ENCODE measurements at regions not wholly inside any gene's neighbourhood (a gene's known extent, or its start where the extent isn't known, plus 50 kb on each side); places are given as distances from the start of the nearest gene placed in this dataset.

- no peak for DNase-seq (ENCODE audit: low spot score)
Observed at GRCh38 chr3:194837457-194838127, 151.9 kb downstream of the FAM43A start.

- DNase-seq (ENCODE audit: low spot score): no peak
Observed at GRCh38 chr3:194838236-194838635, 152.6 kb downstream of the FAM43A start.

DNA sequence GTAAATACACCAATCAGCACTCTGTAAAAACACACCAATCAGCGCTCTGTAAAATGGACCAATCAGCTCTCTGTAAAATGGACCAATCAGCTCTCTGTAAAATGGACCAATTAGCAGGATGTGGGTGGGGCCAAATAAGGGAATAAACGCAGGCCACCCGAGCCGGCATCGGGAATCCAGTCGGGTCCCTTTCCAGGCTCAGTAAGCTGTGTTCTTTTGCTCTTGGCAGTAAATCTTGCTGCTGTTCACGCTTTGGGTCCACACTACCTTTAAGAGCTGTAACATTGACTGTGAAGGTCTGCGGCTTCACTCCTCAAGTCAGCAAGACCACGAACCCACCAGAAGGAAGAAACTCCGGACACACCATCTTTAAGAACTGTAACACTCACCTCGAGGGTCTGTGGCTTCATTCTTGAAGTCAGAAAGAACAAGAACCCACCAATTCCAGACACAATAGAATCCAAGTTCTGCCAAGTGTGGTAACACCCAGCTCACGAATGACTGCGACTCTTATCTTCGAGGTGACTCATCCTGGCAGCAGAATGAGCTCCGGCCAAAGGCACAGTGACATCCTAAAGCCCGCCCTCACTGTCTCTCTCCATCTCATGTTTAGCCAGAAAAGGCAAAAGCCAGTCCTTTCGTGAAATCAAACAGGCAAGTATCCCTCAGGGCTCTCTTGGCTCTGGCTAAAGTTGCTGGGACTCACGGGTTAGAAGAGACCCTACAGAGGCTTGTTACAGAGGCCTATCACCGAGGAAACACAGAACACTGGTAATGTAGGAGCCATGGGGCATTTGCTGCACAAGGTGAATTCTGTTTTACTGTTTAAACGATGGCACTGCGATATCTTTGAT, 155.2 kb downstream of the FAM43A start:
- DNase-seq (ENCODE audit: low spot score): no peak

GRCh38 chr3:194841515-194841841, 155.8 kb downstream of the FAM43A start:
- no peak for DNase-seq (ENCODE audit: low spot score)

GRCh38 chr3:194843556-194843955, 157.9 kb downstream of the FAM43A start:
- no peak for DNase-seq (ENCODE audit: low spot score)

GRCh38 chr3:194844046-194844445, 158.4 kb downstream of the FAM43A start:
- DNase-seq (ENCODE audit: low spot score): no peak

GRCh38 chr3:194849166-194849875, 163.6 kb downstream of the FAM43A start:
- no peak for DNase-seq (ENCODE audit: low spot score)

GRCh38 chr3:194851254-194851653, 165.6 kb downstream of the FAM43A start:
- DNase-seq (ENCODE audit: low spot score): no peak

GRCh38 chr3:194851941-194852340, 166.3 kb downstream of the FAM43A start:
- DNase-seq (ENCODE audit: low spot score): no peak

GRCh38 chr3:194852345-194852744, 166.7 kb downstream of the FAM43A start:
- no peak for DNase-seq (ENCODE audit: low spot score)

GRCh38 chr3:194852831-194853508, 167.3 kb downstream of the FAM43A start:
- no peak for DNase-seq (ENCODE audit: low spot score)

DNA sequence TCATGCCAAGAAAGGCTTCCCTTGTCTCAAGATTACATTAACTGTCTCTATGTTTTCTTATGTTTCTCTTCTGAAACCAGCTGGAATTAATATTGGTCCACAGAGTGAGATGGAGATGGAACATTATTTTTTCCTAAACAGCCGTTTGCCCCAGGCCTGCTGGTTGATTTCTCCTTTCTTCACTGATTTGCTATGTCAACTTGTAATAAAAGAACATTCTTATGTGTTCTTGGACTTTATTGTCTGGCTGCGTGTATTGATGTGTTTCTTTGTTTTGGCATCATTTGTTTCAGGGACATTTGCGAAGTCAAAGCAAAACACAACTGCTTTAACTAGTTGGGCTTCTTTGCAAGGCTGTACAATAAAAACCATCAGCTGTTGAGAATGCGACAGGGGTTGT, 168.5 kb downstream of the FAM43A start:
- no peak for DNase-seq (ENCODE audit: low spot score)

DNA sequence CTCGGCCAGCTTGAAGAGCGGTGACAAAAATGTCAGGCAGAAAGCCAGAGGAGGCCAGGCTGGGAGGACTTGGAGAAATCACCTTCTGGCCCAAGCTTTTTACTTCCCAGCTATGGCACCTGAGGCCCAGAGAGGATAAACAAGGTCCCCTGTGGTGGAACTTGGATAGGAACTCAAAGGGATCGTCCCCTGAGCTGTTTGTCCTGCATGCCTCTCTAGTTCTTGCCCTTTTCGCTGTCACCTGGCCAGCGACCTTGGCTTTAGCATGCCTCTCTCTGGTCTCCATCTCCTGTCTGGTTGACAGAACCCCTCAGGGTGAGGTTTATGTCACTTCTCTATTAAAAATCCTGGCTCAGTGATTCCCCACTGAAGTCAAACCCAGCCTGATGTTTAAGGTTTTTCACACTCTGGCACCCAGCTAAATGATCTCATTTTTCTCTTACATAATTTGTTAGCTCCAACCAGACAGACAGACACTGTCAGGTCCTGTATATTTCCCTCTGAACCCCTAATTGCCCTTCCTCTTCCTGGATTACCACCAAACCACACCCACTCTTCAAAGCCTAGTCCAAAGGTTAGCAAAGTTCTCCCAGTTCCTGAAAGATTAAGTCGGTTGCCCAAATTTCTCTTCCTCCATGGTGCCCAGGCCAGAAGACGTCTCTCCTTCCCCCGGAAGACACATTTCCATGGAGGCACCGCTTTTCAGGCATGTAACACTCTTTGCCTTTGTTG, 169.1 kb downstream of the FAM43A start:
- DNase-seq (ENCODE audit: low spot score): no peak

DNA sequence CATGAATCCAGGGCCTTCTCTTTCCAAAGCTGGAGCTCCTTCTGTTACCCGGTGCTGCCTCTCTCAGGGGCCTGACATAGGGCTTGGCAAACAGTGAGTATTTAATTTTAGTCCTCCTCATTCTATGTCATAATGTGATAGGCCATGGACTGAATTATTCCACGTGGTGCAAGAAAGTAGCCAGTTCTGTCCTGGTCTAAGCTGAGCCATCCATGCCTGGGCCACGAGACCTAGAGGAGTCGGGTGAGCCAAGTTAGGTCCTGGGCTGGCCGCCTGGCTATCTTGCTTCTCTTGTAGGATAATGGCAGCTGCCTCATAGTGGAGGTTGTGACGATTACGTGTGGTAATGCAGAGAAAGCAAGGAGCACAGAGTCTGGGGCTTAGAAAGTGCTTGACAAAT, 170.6 kb downstream of the FAM43A start:
- no peak for DNase-seq (ENCODE audit: low spot score)

GRCh38 chr3:194857469-194858113, 171.9 kb downstream of the FAM43A start:
- no peak for DNase-seq (ENCODE audit: low spot score)

- DNase-seq (ENCODE audit: low spot score): no peak
Observed at GRCh38 chr3:194858382-194858781, 172.7 kb downstream of the FAM43A start.

- no peak for DNase-seq (ENCODE audit: low spot score)
Observed at GRCh38 chr3:194860725-194861124, 175.0 kb downstream of the FAM43A start.

DNA sequence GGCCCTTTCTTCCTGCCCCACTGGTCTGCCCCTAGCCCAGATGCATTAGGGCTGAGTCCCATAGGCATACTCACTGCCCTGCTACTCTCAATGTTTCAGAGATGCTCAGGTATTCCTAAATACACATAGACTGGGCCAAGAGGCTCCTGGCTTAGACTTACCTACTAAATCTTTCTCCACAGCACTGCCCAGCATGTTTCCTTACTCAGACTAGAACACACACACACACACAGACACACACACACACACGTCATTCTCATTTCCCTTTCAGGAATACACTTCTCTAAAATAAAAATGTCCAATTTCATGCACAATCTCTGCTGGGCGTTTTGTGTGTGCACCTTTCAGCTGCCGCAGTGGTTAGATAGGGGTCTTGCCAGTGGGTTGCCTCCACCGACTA, 175.7 kb downstream of the FAM43A start:
- no peak for DNase-seq (ENCODE audit: low spot score)

DNA sequence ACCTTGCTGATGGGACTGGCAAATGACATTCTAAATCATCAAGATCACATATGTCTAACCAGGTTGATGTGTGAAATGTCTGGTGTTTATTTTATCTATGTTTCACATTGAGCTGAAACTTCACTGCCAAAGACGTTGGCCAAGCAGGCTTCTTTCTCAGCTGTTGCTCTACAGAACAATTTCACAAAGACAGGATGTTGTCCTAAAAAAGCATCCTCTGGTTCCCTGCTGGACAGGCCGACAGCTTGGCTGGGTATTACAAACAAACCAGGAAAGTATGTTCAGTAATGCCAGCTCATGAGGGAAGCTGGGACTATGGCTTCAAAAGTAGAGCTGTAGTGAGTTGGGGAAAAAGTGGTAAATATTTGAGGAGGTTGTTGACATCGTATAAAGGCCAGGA, 179.4 kb downstream of the FAM43A start:
- no peak for DNase-seq (ENCODE audit: low spot score)

DNA sequence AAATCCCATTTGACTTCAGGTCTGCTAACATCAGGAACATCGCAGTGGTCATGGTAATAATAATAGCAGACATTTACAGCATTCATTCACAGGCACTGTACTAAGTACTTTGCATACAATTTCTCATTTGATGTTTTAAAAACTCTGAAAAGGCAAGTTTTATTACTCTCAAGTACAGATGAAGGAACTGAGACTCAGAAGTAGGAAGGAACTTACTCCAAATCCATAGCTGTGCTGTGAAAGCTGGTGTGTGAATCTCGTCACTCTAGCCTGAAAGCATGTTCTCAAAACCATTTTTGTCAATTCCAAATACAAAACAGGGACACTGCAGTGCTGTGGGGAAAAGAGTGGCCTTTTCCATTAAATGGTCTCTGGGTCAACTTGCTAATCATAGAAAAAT, 179.9 kb downstream of the FAM43A start:
- DNase-seq (ENCODE audit: low spot score): no peak

GRCh38 chr3:194866236-194866635, 180.6 kb downstream of the FAM43A start:
- no peak for DNase-seq (ENCODE audit: low spot score)
